Neural crest cell (in vitro differentiated cells): ENCODE measurements at regions not wholly inside any gene's neighbourhood (a gene's known extent, or its start where the extent isn't known, plus 50 kb on each side); places are given as distances from the start of the nearest gene placed in this dataset.

ENCODE experiments used
- DNase-seq: peaks from one replicate; pipeline ENCODE4 v3.0.0; 2021; ENCODE audit warnings: low read depth, mixed read lengths, low spot score
- H3K27ac Mint-ChIP-seq: one replicate; pipeline ENCODE4 v1.8.0; 2021; ENCODE audit warnings: mild to moderate bottlenecking, mixed read lengths; ENCODE audit not compliant: unreplicated experiment
- H3K27me3 Mint-ChIP-seq: 2 replicates; pipeline ENCODE4 v1.8.0; 2021; ENCODE audit warnings: low read depth, mild to moderate bottlenecking, mixed read lengths
- H3K36me3 Mint-ChIP-seq: 2 replicates; pipeline ENCODE4 v1.8.0; 2021; ENCODE audit warnings: low read depth, mild to moderate bottlenecking, mixed read lengths
- H3K4me1 Mint-ChIP-seq: 2 replicates; pipeline ENCODE4 v1.8.0; 2021; ENCODE audit warnings: mixed read lengths
- H3K4me3 Mint-ChIP-seq: one replicate; pipeline ENCODE4 v1.8.0; 2021; ENCODE audit warnings: mild to moderate bottlenecking, mixed read lengths
- H3K9me3 Mint-ChIP-seq: 2 replicates; pipeline ENCODE4 v1.8.0; 2021; ENCODE audit warnings: mixed read lengths
- CTCF ChIP-seq: fragments of 200-600 bp; sonication (generic); conservative IDR thresholded peaks from 2 replicates; pipeline ENCODE4 v1.5.0; 2021; ENCODE audit warnings: antibody characterized with exemption, mild to moderate bottlenecking

GRCh38 chr20:39878320-39878719, 810.7 kb downstream of the MAFB start:
- no peak for TF ChIP-seq CTCF
- no peak overlapping the region for H3K27ac Mint-ChIP-seq
- H3K9me3 Mint-ChIP-seq = peaks cover 5% of the 10 kb centered on the region
- H3K27me3 Mint-ChIP-seq = peaks cover 26% of the 10 kb centered on the region
- H3K36me3 Mint-ChIP-seq = no peaks in the 10 kb centered on the region
- H3K4me3 Mint-ChIP-seq = no peak overlapping the region
- peaks cover 33% of the 10 kb centered on the region for H3K4me1 Mint-ChIP-seq
- no peak for DNase-seq

GRCh38 chr20:39877788-39878187, 811.2 kb downstream of the MAFB start:
- DNase-seq = no peak
- Mint-ChIP-seq H3K27me3 (peaks cover 26% of the 10 kb centered on the region), H3K9me3 (peaks cover 5% of the 10 kb centered on the region), H3K27ac (no peak overlapping the region), H3K4me1 (peaks cover 33% of the 10 kb centered on the region), H3K4me3 (no peak overlapping the region), H3K36me3 (no peaks in the 10 kb centered on the region)
- no peak for TF ChIP-seq CTCF

GRCh38 chr20:39876976-39877635, 811.9 kb downstream of the MAFB start:
- no peak for DNase-seq
- peaks cover 26% of the 10 kb centered on the region for H3K27me3 Mint-ChIP-seq
- H3K27ac Mint-ChIP-seq = no peak overlapping the region
- H3K36me3 Mint-ChIP-seq = no peaks in the 10 kb centered on the region
- peaks cover 5% of the 10 kb centered on the region for H3K9me3 Mint-ChIP-seq
- H3K4me3 Mint-ChIP-seq = no peak overlapping the region
- TF ChIP-seq CTCF = no peak
- H3K4me1 Mint-ChIP-seq = peaks cover 33% of the 10 kb centered on the region

- Mint-ChIP-seq H3K27ac (no peak overlapping the region), H3K36me3 (no peaks in the 10 kb centered on the region), H3K27me3 (peaks cover 26% of the 10 kb centered on the region), H3K9me3 (no peaks in the 10 kb centered on the region), H3K4me3 (no peak overlapping the region), H3K4me1 (peaks cover 44% of the 10 kb centered on the region)
- no peak for TF ChIP-seq CTCF
- no peak for DNase-seq
Measured at GRCh38 chr20:39875492-39876110, 813.4 kb downstream of the MAFB start.

GRCh38 chr20:39874049-39874893, 814.8 kb downstream of the MAFB start:
- TF ChIP-seq CTCF = peak; percentile 73
- DNase-seq = peak; percentile 64
- peaks cover 22% of the 10 kb centered on the region for H3K27me3 Mint-ChIP-seq
- peaks cover 44% of the 10 kb centered on the region for H3K4me1 Mint-ChIP-seq
- H3K27ac Mint-ChIP-seq = no peak overlapping the region
- no peaks in the 10 kb centered on the region for H3K9me3 Mint-ChIP-seq
- no peak overlapping the region for H3K4me3 Mint-ChIP-seq
- H3K36me3 Mint-ChIP-seq = no peaks in the 10 kb centered on the region
